ENCODE measurements at regions not wholly inside any gene's neighbourhood (a gene's known extent, or its start where the extent isn't known, plus 50 kb on each side); places are given as distances from the start of the nearest gene placed in this dataset.

DNA sequence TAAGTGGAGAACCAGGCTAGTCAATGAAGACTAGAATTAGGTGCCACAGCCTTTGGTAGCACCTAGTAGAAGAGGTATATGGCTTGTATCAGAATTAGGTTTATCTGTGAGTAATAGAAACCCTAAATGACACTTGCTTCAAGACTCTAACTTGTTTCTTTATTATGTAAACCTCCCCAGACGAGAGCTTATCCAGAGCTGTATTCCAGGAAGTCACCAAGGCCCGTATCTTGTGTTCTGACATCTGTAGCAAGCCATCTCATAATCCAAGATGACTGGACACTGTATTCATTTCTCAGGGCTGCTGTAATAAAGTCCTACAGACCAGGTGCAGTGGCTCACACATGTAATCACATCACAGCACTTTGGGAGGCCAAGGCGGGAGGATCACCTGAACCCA lies 56.7 kb upstream of the PPP1R12A start:
- TF ChIP-seq, protein P1, sequence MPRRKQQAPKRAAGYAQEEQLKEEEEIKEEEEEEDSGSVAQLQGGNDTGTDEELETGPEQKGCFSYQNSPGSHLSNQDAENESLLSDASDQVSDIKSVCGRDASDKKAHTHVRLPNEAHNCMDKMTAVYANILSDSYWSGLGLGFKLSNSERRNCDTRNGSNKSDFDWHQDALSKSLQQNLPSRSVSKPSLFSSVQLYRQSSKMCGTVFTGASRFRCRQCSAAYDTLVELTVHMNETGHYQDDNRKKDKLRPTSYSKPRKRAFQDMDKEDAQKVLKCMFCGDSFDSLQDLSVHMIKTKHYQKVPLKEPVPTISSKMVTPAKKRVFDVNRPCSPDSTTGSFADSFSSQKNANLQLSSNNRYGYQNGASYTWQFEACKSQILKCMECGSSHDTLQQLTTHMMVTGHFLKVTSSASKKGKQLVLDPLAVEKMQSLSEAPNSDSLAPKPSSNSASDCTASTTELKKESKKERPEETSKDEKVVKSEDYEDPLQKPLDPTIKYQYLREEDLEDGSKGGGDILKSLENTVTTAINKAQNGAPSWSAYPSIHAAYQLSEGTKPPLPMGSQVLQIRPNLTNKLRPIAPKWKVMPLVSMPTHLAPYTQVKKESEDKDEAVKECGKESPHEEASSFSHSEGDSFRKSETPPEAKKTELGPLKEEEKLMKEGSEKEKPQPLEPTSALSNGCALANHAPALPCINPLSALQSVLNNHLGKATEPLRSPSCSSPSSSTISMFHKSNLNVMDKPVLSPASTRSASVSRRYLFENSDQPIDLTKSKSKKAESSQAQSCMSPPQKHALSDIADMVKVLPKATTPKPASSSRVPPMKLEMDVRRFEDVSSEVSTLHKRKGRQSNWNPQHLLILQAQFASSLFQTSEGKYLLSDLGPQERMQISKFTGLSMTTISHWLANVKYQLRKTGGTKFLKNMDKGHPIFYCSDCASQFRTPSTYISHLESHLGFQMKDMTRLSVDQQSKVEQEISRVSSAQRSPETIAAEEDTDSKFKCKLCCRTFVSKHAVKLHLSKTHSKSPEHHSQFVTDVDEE (CRISPR knock-in tag; IDR thresholded peaks at IDR 0.05) = no peak
- TF ChIP-seq ZFP3 (CRISPR knock-in tag; IDR thresholded peaks at IDR 0.05) (no peak), ZFP30 (CRISPR knock-in tag; IDR thresholded peaks at IDR 0.05) (no peak)

All from SK-N-SH treated with all-trans-retinoic acid at 6 μM for 48 hours (cell line).